H1 (cell line): ENCODE measurements at regions not wholly inside any gene's neighbourhood (a gene's known extent, or its start where the extent isn't known, plus 50 kb on each side); places are given as distances from the start of the nearest gene placed in this dataset.

Experiments used
- CHD2 ChIP-seq: IDR thresholded peaks from 2 replicates; pipeline ENCODE4 v1.6.1; 2012; ENCODE audit warnings: low read length, improper control_type of control experiment
- EGR1 ChIP-seq: IDR thresholded peaks from 2 replicates; pipeline ENCODE4 v1.6.1; 2011; ENCODE audit warnings: low read depth, low read length, borderline replicate concordance
- EP300 ChIP-seq, 2 experiments: IDR thresholded peaks; 1 replicate in 1 of 2; 2 replicates in 1 of 2; pipeline ENCODE4 v1.6.1; 2011 to 2012; ENCODE audit warnings: low read depth in 2 of 2, low read length in 2 of 2, mild to moderate bottlenecking in 2 of 2, borderline replicate concordance in 1 of 2, inconsistent platforms in 1 of 2, moderate library complexity in 1 of 2
- EZH2 ChIP-seq: fragments of 200-600 bp; sonication (generic); IDR thresholded peaks from 2 replicates; pipeline ENCODE4 v1.7.1; 2012; ENCODE audit warnings: low read depth, mild to moderate bottlenecking, moderate library complexity, low read length, inconsistent platforms; ENCODE audit not compliant: severe bottlenecking
- FOSL1 ChIP-seq: IDR thresholded peaks from 2 replicates; pipeline ENCODE4 v1.6.1; 2011; ENCODE audit warnings: mild to moderate bottlenecking, low read depth, low read length, moderate library complexity; ENCODE audit not compliant: insufficient read depth
- GABPA ChIP-seq: IDR thresholded peaks from 2 replicates; pipeline ENCODE4 v1.6.1; 2011; ENCODE audit warnings: mild to moderate bottlenecking, low read length, moderate library complexity, borderline replicate concordance; ENCODE audit not compliant: insufficient read depth
- GTF2F1 ChIP-seq: IDR thresholded peaks from 2 replicates; pipeline ENCODE4 v1.6.1; 2012; ENCODE audit warnings: low read depth, low read length, improper control_type of control experiment, borderline replicate concordance
- KDM5A ChIP-seq: fragments of 200-600 bp; IDR thresholded peaks from 2 replicates; pipeline ENCODE4 v1.7.1; 2012; ENCODE audit warnings: mild to moderate bottlenecking, low read length, inconsistent platforms, mixed read lengths
- NANOG ChIP-seq: IDR thresholded peaks from 2 replicates; pipeline ENCODE4 v1.6.1; 2011; ENCODE audit warnings: low read length, low read depth, mild to moderate bottlenecking, inconsistent platforms; ENCODE audit not compliant: insufficient read depth, poor library complexity, severe bottlenecking
- PHF8 ChIP-seq: fragments of 200-600 bp; sonication (generic); conservative IDR thresholded peaks from 2 replicates; pipeline ENCODE4 v1.7.1; 2012; ENCODE audit warnings: low read depth, mild to moderate bottlenecking, inconsistent platforms, low read length, moderate library complexity
- RFX5 ChIP-seq: IDR thresholded peaks from 2 replicates; pipeline ENCODE4 v1.6.1; 2011; ENCODE audit warnings: low read depth, low read length, improper control_type of control experiment, borderline replicate concordance
- RNF2 ChIP-seq: fragments of 200-900, 300-1000 bp; sonication (generic); IDR thresholded peaks from 2 replicates; pipeline ENCODE4 v1.7.1; 2016; ENCODE audit warnings: borderline replicate concordance, low read depth, mild to moderate bottlenecking, antibody characterized with exemption, low read length; ENCODE audit not compliant: poor library complexity, severe bottlenecking; ENCODE audit errors: missing control alignments
- RXRA ChIP-seq: IDR thresholded peaks from 2 replicates; pipeline ENCODE4 v1.6.1; 2011; ENCODE audit warnings: low read depth, mild to moderate bottlenecking, low read length, moderate library complexity; ENCODE audit not compliant: insufficient read depth
- SUZ12 ChIP-seq: fragments of 200-600 bp; sonication (generic); IDR thresholded peaks from 2 replicates; pipeline ENCODE4 v1.6.1; 2012; ENCODE audit warnings: mild to moderate bottlenecking, inconsistent platforms, low read length, moderate library complexity, mixed read lengths
- TBP ChIP-seq: IDR thresholded peaks from 2 replicates; pipeline ENCODE4 v1.6.1; 2011; ENCODE audit warnings: low read depth, low read length, improper control_type of control experiment
- TEAD4 ChIP-seq: IDR thresholded peaks from 2 replicates; pipeline ENCODE4 v1.6.1; 2012; ENCODE audit warnings: low read depth, low read length, inconsistent platforms, mixed read lengths
- USF2 ChIP-seq: IDR thresholded peaks from 2 replicates; pipeline ENCODE4 v1.6.1; 2011; ENCODE audit warnings: low read length, improper control_type of control experiment
- ZNF274 ChIP-seq: IDR thresholded peaks from 2 replicates; pipeline ENCODE4 v1.7.0; 2012; ENCODE audit warnings: low read length, borderline replicate concordance; ENCODE audit errors: extremely low read depth

DNA sequence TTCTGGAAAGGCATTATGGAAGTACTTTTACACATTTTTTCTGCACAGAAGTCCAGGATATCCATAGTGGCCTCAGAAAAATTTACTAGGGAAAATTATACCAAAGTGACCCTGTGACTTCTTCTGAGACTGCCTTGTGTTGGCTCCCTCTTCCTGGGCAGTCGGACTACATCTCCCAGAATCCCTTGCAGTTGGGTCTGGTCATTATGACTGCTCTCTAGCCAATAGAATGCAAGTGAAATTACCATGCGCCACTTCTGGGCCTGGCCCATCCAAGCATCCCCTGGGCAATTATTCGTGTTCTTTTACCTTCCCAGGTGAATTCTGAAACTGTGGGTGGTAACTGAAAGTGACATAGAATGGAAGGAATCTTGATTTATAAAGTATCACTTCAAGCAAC, 430.9 kb downstream of the ACTR3B start (continued):
- TF ChIP-seq TBP (no peak), ZNF274 (no peak), EGR1 (no peak), SUZ12 (no peak), KDM5A (no peak), RNF2 (no peak), CHD2 (peak; percentile 52; the same call in 1 of the 2 replicates), TEAD4 (no peak), RXRA (no peak), RFX5 (no peak), EZH2 (no peak), NANOG (no peak), PHF8 (no peak), EP300 (IDR thresholded peaks at IDR 0.05; ENCODE audit: borderline replicate concordance in 1 of 2, low read depth in 2 of 2, low read length in 2 of 2) (no peak), GABPA (no peak), GTF2F1 (no peak), FOSL1 (no peak), USF2 (peak; percentile 86)
